NCI-H69 (cell line): ENCODE measurements at regions not wholly inside any gene's neighbourhood (a gene's known extent, or its start where the extent isn't known, plus 50 kb on each side); places are given as distances from the start of the nearest gene placed in this dataset.
"Not testable (repeated sequence)": the region's sequence is repeated elsewhere in the genome, so short reads cannot be mapped to it uniquely, and the experiment has no call there.

ENCODE experiments used
- DNase-seq: peaks from one replicate; lab custom pipeline; 2025; lab: John Stamatoyannopoulos, UW

DNA sequence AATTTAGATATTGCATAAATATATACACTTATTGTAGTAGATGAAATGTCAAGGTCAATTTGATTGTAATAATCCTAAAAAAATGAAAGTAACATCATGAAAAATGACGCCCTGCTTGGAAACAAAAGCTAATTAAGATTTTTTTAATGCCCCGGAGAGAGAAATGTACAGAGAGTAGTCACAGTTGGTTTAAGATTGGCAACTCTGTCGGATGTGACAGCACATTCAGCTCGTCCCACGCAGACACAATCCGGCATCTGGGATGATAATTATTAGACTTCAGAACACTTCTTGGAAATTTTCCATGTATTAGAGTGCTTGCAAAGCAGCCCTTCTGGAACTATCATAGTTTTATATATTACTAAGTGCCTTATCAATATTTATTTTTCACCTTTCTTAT is 478.0 kb downstream of the PDHA2 start:
- DNase-seq: no peak

DNA sequence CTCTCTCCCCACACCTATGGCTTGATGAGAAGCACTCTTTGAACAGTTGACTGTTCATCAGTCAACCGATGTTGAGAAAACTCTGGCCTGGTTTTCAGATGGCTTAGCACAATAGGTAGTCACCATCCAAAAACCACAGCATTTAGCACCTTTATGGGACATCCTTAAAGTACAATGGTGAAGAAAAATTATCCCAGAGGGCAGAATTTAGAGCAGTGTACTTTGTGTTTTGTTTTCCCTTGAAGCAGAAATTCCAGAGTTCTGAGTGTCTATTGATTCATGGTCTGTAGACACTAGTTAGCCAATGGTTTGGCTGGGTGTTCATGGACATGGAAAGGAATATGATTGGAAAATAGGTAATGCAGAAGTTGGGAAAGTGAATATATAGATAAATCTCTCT is 487.0 kb downstream of the PDHA2 start:
- no peak for DNase-seq

DNA sequence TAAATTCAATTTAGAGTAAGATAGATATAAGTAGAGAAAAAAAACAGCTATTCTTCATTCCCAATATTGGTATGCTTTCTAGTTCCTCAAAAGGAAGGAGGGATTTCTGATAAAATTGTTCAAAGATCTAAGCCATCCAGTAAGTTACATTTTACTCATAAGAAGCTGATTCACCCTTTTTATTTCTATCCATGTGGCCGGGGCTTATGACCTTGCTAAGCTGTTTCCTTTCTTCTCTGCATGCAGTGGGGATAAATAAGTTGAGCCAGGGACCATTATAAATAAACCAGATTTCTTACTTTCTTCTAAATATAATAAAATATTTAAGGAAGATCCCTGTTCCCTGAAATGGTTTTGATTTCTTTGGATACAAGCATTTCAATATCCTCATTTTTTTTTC is 502.3 kb downstream of the PDHA2 start:
- no peak for DNase-seq

DNA sequence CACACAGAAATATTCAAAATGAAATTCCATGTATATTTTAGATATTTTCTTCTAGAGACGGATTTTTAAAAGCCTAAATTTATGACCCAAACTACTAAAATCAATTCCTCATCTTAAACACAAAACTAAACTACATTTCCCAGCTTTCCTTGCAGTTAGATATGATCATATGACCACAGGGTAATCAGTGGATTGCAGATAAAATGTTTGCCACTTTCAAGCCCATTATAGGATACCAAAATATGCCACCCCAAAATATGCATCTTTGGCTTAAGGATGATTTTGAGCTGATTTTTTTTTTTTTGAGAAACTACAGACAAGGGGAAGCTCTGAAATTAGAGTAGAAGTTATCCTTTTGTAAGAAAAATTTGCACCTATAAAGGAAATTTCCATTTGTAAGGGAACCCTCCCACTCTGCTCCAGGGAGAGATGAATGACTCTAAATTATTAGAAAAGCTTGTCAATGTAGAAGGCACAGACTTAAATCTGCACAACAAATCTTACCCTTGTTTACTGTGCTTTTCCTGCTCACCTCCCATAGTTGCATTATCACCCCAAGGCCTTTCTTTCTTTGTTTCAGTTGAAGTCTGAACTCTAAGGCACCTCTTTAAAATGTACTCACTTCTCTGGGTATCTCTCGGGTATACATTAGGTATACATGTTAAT is 503.0 kb downstream of the PDHA2 start:
- no peak for DNase-seq

DNA sequence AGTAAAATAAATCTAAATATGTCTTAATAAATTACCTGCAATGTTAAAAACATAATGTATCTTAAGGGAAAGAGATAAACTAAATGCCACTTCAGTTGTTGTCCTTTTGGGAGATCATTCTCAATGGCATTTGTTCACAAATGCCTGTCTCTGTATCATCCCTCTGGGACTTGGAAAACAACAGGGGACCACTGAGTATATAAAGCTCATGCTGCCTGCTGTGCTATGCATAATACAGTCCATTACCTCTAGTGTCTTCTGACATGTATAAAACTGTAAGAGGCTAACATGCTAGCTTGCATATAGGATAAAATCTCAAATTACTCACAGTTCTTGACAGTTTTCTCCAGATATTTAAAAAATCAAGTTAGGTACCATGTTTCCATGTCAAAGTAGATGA is 503.9 kb downstream of the PDHA2 start:
- DNase-seq: peak; percentile 40

DNA sequence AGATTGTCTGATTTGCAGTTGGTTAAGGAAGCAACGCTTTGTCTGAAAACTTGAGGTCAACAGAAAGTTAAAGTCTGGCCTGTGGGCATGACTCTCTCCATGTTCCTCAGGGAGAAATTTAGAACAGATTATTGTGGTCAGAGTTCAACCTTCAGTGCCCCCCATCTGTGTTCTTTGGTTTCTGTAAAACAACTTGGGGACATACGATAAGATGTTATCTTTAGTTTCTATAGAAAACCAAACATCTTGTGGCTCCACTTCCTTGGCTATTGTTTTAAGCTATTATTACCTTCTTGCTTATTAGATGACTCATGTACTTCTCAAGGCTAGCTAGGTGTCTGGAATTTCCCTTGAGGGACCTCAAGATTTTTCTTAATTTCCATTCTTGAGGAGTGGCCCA is 507.7 kb downstream of the PDHA2 start:
- DNase-seq: no peak

DNA sequence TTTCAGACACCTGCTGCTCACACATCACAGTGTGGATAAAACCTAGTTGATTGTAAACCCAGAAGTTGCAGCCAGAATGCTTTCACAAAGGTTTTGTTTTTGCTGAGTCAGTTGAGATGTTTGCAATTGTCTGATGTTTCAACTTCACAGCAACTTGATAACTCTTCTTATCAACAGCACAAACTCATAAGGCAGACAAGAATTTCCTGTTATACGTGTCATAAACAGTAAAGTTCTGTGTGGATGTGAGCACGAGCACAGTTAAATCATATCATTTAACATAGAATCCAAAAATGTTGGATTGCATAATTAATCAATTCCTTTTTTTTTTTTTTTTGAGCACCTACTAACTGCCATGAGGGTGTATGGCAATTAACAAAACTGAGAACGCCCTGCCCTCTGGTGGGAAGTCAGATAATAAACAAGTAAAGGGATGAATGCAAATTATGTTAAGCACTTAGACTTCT is 512.2 kb downstream of the PDHA2 start:
- DNase-seq: peak; percentile 37

DNA sequence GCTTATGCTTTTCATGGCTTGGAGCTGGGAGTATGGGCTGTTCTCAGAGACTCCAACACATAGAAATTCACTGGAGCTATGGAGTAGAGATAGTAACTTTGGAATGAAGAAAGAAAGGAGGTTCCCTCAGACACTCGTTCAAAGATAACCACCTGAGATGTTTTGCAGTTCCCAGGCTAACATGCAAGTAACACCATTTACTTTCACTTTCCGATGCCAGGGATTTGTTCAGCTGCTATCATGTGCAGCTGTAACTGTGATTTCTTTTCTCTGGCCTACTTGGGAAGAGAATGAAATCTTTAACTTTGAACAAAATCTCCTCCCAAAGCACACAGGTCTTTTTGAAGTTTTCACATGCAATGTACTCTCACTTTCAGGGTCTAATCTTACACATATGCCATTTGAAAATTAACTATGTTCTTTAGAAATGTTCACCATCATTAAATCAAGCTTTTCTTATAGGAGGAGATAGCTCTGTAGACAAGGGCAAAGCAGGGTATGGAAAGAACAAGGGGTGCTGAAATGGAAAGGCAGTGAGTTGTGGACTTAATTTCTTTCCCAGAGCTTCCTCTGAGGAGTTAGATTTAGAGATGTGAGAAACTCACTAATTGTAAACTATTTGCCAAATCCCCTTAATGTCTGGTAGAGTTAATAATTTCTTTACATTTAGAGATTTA is 514.3 kb downstream of the PDHA2 start:
- peak; percentile 1 for DNase-seq

DNA sequence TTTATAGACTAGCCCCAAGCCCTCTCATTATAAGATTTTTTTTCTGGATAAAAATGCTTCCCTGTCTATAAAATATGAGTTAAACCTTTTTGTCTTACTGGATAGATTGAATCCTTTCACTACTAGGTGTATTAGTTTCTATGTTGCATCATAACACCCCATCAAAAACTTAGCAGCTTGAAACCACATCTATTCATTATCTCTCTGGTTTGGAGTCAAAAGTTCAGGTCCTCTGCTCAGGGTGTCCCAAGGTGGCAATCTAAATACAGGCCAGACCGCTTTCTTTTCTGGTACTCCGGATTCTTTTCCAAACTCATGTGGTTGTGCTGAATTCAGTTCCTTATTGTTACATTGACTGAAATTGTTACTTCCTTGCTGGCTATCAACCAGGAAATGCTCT is 515.5 kb downstream of the PDHA2 start:
- DNase-seq: no peak

DNA sequence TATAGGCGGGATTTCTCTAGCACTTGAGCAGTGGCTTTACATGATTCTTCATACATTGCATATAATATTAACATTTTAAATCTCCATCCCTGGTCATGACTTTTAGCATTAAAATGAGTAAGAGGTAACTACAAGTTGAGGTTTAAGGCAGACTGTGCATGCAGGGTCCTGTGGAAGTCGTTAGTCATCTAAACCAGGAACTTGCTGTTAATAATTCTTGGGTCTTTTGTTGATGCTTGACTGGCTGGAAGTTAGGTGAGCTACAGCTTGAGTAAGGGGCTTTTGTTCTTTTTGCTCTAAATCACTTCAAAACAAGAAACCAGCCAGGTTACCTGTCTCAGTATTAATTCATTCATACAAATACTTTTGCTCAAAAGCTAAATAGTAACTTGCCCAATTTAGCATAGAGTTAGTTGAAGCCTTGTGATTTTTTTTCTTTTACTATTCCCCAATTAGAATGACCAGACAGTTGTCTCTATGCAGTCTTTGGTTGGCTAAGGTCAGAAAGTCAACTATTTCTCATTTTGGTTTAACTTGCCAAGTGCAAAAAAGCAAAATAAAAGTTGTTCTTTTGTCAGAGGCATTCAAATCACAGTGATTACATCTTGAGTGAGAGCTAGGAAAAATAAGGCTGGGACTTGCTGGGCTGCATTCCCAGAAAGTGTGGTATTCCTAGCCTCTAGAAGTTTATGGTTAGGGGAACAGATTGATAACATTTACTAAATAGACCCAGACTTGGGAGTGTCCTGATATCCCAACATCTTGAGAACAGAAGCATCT is 516.9 kb downstream of the PDHA2 start:
- DNase-seq: no peak

DNA sequence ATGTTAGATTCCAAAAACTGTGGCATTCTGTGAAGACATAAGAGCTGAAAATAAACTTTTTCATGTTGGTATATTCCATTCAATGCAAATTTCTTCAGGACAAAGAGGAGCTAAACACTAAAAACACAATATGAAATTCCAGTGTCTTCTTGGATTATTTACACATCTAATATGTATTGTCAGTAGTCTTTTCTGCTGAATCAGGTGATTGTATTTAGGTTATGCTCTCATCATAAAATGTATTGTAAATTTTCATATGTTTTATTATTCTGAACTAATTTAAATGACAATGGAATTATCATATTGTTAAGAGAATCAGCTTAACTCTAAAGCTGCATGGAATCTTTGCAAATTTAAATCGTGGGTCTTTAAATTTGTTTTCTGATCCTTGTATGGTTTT is 526.7 kb downstream of the PDHA2 start:
- DNase-seq: no peak

DNA sequence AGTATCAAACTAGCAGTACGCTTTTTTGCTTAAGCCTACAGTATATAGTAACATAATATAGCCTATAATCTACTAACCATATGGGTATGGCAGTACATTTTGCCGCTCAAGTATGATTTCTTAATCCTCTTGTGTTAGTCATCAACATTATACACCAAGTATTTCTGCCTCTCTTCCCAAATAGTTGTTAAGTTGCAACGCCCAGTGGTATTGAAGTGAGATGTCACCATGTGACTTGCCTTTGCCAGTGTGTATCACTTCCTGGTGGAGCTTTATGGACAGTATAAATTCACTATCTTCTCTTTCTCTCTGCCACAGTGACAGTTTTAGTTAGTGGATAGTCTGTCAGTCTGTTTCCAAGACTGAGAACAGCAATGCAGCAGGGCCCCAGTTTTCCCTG is 535.5 kb downstream of the PDHA2 start:
- DNase-seq: no peak

DNA sequence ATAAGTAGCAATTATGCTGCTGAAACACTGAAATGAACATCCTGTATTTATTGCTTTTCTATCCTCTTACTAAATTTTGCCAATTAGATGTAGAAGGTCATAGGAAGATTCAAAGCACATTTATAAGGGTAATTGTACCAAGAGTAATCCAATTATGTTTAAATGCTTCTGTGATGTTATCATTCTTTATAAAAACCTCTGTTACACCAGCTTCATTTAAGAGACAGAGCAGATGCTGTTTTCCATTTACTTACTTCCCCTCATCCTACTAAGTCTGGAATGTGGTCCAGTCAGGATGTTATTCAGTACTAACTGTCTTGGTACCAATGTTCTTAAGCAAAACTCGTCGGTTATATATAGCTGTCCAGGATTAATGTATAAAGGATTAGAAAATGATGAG is 539.6 kb downstream of the PDHA2 start:
- DNase-seq: no peak

DNA sequence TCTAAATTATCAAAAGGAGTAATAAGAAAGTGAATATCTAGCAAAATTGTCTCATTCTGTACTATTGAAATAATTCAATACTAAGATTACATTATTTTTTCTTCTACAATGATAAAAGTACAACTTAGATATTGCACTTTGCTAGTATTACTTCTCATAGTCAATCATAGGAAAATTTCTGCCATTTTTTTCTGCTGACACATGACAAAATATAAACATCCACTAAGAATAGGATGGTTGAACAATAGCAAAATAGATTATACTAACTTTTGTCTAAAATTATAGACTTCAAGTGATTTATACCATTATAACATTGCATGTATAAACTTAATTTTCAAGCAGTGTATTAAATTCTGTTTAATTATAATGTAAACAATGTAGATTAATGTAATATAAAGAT is 540.2 kb downstream of the PDHA2 start:
- DNase-seq: no peak

DNA sequence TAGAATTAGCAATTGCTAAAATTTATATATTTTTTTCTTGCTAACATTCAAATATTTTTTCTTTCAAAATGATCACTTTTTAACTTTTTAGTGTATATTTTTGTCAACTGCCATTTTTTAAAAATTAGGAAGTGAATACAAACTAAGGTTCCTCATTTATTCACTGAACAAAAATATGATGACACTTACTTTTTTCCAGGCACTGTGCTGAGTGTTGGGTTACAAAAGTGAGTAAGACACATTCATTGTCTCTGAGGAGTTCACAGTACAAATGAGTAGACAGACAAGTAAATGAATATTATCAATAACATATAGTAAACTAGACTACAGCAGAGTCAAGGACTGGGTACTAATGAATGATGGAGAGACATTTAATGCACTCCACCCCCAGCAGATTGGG is 543.5 kb downstream of the PDHA2 start:
- DNase-seq: no peak

DNA sequence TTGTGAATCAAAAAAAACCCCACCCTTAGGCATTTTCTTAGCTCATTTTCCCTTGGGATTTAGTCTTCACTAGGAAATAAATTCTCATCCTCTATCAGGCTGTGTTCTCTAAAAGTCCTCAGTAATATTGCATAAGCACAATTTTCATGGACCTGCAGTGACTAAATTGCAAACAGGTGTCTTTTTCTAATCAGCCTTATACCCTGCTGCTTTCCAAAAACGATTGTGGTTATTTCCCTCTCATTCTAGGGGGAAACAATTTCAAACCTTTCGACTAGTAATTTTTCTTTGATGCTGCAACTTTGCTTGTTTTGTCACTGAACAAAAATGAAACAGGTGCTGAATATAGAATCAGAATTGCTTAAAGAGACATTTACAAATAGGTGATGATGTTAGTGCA is 549.9 kb downstream of the PDHA2 start:
- peak; percentile 2 for DNase-seq

DNA sequence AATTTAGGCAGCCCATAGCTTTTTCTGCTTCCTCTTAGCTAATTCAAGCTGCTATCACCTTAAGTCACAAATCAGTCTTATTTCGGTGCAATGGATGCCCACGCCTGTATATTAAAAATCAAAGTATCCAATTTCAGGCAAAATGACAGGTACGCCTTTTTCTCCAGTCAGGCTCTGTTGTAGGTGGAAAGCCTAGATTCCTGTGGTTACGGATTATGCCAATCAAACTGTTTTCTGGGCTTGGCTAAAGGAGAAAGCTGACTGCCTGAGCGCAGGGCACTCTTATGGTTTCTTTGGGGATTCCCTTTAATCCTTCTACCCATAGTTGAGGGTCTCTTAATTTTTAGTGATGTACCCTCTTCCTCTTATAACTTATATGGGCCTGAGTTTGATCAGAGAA is 550.5 kb downstream of the PDHA2 start:
- DNase-seq: no peak

DNA sequence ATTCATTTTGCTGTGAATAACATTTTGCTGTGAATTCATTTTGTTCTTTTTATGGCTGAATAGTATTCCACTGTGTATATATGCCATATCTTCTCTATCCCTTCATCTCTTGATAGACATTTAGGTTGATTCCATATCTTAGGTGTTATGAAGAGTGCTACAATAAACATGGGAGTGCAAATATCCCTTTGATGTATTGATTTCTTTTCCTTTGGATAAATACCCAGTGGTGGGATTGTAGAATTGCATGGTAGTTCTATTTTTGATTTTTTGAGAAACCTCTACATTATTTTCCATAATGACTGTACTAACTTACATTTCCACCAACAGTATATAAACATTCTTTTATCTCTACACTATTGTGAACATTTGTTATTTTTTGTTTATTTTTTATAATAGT is 555.9 kb downstream of the PDHA2 start:
- DNase-seq: no peak

DNA sequence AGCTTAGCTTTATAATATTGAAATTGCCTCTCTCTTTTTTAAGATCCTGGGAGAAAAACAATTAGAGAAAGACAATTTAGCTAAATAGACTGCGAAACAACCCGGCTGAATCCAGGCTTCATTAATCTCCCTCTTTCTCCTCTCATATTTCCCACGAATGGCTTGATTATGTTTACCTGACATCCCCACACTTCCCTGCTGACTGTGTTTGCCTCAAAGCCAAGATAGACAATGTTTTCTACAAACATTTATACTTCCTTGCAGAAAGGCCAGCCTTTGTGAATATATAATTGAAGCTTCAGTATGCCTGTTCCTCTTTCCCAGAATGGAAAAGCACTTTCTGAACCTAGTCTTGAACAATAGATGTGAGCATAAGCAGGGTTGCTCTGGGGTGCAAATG is 566.8 kb downstream of the PDHA2 start:
- DNase-seq: peak; percentile 75

DNA sequence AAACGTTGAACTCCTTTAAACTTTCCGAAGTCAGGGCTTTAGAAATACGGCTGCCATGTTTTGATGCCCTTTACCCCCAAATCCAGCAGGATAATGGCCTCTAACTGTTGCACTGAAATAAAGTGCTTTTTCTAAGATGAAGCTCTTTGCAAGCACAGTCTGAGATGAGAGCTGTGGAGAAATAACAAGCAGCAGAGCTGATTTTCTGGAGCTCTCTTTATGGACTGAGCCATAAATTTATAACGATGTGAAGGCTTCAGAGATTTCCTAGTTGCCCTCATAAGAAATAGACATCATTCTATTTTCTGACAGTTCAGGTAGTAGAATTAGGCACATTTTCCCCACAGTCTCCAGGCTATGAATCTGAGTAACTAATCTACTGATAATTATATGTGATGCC is 567.3 kb downstream of the PDHA2 start:
- no peak for DNase-seq

DNA sequence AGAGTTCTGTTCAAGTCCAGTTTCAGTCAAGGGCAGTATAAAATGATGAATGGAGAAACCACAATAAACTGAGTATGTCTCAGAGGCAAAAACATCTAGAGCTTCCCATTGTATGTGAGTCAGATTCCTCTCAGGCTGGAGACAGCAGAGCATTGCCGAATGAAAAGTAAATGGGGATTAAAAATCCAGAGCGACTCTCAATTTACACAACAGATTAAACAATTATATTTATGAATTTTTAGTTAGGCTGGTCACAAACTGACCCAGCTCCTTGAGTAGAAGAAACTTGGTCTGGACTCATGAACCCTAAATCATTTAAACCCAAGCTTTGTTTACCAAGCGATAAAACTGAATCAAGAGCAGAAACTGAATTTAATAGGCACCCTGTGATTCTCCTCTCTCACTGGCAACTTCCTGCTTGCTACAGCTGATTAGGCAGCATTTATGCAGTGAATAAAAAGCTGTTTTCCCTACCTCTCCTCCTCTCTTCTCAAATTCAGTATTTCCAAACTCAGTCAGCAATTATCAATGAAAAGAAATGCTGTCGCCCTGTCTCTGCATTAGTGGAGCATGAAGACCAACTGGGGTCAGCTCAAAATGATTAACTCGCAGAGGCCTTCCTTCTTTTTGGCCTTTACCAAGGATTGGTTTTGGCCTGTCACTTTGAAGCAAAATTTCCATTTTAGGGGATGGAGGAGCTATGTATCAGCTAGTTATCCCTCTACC is 568.0 kb downstream of the PDHA2 start:
- peak; percentile 91 for DNase-seq

DNA sequence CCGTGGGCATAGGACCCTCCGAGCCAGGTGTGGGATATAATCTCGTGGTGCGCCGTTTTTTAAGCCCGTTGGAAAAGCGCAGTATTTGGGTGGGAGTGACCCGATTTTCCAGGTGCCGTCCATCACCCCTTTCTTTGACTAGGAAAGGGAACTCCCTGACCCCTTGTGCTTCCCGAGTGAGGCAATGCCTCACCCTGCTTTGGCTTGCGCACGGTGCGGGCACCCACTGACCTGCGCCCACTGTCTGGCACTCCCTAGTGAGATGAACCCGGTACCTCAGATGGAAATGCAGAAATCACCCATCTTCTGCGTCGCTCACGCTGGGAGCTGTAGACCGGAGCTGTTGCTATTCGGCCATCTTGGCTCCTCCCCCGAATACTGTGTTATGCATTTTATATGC is 575.0 kb downstream of the PDHA2 start:
- DNase-seq: not testable (repeated sequence)

DNA sequence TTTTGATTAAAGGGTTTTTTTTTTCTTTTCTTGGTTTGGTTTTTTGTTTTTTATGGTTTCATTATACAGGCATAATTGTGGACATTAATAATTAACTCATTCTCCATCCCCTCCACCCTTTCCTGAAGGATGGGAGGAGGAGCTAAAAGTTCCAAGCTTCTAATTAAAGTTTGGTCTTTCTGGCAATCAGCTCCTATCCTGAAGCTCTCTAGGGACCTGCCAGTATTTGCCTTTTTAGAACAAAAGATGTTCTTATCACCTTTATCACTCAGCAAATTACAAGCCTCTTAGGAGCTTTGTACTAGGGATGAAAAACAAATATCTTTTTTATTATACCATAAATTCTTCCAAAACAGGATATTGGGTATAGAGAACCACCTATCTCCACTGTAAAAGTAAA is 589.8 kb downstream of the PDHA2 start:
- DNase-seq: peak; percentile 67
